GM21526 (cell line): ENCODE measurements at regions not wholly inside any gene's neighbourhood (a gene's known extent, or its start where the extent isn't known, plus 50 kb on each side); places are given as distances from the start of the nearest gene placed in this dataset.
"Not testable (repeated sequence)": the region's sequence is repeated elsewhere in the genome, so short reads cannot be mapped to it uniquely, and the experiment has no call there.

Experiments
- ATAC-seq: cut with Tn5 transposase; IDR thresholded peaks from one replicate; pipeline ENCODE4 v1.9.1; 2021; ENCODE audit warnings: moderate library complexity; ENCODE audit not compliant: unreplicated experiment, low FRiP score

DNA sequence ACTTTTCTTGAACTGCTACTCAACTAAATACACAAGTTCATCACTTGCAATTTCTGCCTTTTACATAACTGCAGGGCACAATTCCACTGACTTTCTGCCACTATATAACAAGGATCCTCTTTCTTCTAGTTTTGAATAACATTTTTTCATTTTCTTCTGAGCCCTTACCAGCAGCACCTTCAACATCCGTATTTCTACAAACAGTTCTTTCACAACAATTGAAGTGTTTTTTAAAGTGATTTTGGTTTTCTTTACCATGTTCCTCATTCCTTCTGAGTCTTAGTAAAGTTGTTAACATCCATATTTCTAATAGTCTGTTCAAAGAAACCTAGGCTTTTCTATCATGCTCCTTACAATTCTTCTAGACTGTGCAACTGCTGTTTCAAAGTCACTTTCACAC lies 127.2 kb upstream of the PITX1 start:
- no peak for ATAC-seq

DNA sequence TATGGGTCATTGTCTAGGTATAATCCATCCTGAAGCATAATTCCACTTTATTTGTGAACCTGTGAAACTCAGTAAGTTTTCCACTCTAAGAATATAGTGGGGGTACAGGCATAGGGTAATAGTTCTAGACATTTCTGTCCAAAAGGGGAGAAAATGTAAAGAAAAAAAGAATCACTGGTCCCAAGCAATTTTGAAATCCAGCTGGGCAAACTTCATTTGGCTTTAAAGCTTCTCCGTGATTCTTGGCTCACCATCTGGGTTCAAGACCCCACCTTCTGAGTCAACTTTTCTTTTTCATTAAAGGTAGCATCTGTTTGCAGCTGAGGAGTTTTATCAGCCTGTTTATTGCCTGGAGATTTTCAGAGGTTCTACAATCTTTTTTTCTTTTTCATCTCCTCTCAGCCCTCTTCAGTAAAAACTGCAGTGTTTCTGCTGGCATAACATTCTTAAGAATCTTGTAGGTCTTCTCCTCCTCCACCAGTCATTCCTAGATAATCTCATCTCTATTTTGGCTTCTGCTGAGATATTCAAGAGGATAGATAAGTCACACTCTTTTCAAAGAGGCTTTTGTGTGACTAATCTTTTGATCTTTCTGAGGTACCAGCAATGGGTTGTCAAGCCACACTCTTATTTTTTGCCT lies 126.1 kb upstream of the PITX1 start:
- ATAC-seq = no peak

GRCh38 chr5:135159626-135160025 lies 125.6 kb upstream of the PITX1 start:
- no peak for ATAC-seq

GRCh38 chr5:135158982-135159381 lies 125.0 kb upstream of the PITX1 start:
- ATAC-seq = no peak

- no peak for ATAC-seq
Measured at GRCh38 chr5:135158314-135158697, 124.3 kb upstream of the PITX1 start.

GRCh38 chr5:135157421-135158313 lies 123.6 kb upstream of the PITX1 start:
- ATAC-seq = no peak

DNA sequence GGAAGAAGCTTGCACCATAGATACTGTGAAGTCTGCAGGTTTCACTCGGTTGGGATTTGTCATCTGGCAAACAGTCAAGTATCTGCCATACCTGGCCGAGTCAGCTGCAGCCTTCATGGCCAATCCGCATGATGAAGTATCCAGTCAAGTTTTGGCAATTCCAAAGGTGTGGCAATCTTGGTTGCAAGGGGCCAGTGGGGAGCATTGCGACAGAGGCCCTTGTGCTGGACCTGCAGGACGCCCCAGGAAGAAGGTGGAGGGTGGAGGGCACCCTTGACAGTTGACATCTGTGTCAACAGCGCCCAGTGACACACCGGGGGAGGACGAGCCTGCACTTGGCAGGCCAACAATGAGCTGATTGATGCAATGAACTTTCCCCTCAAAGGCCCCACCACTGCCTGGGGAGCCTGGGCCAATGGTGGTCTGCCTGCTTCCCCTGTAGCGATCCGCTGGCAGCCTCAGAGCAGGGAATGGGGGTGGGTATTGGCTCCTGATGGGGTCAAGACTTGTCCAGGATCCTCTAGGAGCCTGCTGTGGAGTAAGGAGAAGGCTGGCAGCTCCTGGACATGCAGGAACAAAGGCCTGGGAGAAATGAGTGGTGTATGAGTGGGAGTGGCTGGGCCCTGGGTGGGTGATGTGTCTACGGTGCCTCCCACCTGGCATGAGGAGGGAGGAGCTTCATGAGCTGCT lies 122.8 kb upstream of the PITX1 start:
- ATAC-seq = no peak

DNA sequence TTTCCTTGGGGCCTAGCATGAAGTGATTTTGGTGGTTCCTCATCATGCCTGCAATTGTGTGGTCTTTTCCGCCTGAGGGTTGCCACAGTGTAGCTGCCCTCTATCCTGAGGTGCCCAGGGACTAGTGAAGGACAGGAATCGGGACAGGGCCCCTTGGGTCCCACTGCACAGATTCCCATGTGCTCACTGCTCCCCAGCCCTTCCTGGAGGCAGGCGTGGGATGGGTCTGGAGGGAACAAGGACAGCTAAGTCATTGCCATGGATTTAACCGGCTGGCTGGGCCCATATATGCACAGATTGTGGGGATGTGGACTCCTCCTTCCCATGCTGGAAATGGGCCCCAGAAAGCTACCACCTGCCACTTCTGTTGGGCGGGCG lies 122.3 kb upstream of the PITX1 start:
- ATAC-seq = no peak

- ATAC-seq = no peak
Measured at GRCh38 chr5:135155616-135156214, 121.7 kb upstream of the PITX1 start.

GRCh38 chr5:135154961-135155360 lies 120.9 kb upstream of the PITX1 start:
- no peak for ATAC-seq

GRCh38 chr5:135154197-135154596 lies 120.2 kb upstream of the PITX1 start:
- ATAC-seq = no peak

GRCh38 chr5:135153661-135154060 lies 119.6 kb upstream of the PITX1 start:
- no peak for ATAC-seq

- ATAC-seq = no peak
Measured at GRCh38 chr5:135153259-135153658, 119.2 kb upstream of the PITX1 start.

GRCh38 chr5:135151660-135152059 lies 117.6 kb upstream of the PITX1 start:
- not testable (repeated sequence) for ATAC-seq

GRCh38 chr5:135151256-135151655 lies 117.2 kb upstream of the PITX1 start:
- ATAC-seq = no peak

DNA sequence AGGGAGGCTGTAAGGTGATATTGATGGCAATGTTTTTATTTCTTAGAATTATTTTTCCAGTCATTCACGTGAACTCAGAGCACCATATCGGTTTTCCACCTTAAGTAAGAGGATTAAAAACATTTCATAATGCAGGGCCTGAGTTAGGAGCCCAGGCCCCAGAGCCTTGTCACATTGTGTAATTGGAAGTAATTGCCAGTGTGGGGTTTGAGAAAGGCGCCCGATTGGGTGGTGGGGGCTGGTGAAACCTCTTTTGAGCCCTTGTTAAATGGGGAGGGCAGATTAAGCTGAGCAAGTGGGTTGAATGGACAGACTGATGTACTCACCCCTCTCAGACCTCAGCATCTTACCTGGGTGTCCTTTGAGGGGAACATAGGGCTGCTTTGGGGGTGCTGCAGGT lies 116.7 kb upstream of the PITX1 start:
- no peak for ATAC-seq

DNA sequence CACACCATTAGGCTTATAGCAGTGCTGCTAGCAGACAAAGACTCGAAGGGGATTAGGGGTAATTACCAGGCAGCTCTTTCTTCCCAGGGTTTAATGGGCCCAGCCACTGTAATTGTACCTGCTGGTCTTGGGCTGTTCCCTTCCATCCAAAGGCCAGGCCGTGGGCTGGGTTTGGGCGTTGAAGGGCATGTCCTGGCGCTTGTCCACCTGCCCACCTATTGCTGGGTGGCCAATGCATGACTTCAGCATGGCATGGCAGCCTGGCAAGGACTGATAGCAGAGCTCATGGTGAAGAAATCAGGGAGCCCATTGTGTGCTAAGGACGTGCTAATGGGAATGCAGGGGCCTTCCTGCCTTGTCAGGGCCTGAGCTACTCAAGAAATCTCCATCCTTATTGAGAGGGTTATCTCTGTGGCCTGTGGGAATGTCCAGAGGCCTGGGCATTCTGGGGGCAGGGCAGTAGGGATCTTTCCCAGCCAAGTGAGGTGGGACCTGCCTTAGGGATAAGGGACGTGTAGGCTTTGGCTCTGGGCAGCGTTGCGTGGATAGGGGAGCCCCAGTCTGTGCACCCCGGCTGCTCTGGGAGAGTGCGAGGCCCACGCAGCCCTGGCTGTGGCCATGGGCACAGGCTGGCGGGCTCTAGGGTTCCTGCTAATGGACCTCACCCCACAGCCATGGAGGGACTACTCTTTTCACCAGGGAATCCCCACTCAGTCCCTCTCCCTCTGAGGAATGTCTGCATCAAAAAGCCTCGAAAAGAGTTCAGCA lies 116.1 kb upstream of the PITX1 start:
- ATAC-seq = no peak

DNA sequence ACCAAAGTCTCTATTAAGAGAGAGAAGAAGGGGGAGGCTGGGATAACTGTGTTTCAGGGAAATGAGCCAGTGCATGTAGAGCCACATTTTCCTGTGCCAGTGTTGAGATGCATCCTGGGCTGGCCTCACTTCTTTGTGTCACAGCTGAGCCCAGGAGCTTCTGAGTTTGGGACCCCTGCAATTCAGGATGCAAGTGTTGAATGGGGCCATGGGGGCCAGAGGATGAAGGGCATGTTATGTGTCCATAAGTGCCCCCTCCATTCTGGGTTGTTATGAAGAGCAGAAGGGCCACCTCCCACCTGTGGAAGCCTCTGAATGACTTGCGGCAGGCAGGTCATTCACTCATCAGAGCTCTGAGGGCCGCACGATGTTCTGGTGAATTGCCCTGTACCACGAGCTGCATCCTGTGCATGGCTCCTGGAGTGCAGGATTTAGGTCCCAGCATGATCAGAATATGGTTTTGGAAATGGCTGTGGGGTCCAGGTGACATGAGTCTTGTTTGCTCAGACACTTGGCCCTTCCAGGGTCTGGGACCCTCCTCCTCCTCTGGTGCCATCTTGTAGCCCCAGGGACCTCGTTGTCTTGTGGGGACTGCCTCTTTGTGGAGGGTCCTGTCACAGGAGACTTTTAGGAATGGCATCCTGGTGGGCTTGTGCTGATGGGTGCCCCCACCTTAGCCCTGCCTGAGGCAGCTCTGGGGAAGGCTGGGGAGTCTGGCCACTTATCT lies 115.4 kb upstream of the PITX1 start:
- ATAC-seq = no peak

- ATAC-seq = no peak
Measured at GRCh38 chr5:135147294-135148090, 113.5 kb upstream of the PITX1 start.
